HG02588 (cell line): ENCODE measurements at regions not wholly inside any gene's neighbourhood (a gene's known extent, or its start where the extent isn't known, plus 50 kb on each side); places are given as distances from the start of the nearest gene placed in this dataset.

ENCODE experiments used
- ATAC-seq: cut with Tn5 transposase; IDR thresholded peaks from one replicate; pipeline ENCODE4 v1.9.1; 2021; ENCODE audit warnings: mild to moderate bottlenecking, moderate library complexity; ENCODE audit not compliant: unreplicated experiment

- no peak for ATAC-seq
These were observed 53.8 kb upstream of the VCX start for GRCh38 chrX:7789200-7789599.

GRCh38 chrX:7788334-7788733 is 54.6 kb upstream of the VCX start:
- no peak for ATAC-seq

- no peak for ATAC-seq
These were observed 55.3 kb upstream of the VCX start for GRCh38 chrX:7787714-7788113.

GRCh38 chrX:7784580-7784979 is 58.4 kb upstream of the VCX start:
- no peak for ATAC-seq

- ATAC-seq: no peak
These were observed 63.3 kb upstream of the VCX start for GRCh38 chrX:7779644-7780043.

- ATAC-seq: no peak
These were observed 67.0 kb upstream of the VCX start for GRCh38 chrX:7775987-7776386.

- no peak for ATAC-seq
These were observed 71.1 kb upstream of the VCX start for GRCh38 chrX:7771788-7772438.

GRCh38 chrX:7759830-7760229 is 83.1 kb upstream of the VCX start:
- ATAC-seq: no peak

GRCh38 chrX:7746856-7747255 is 96.1 kb upstream of the VCX start:
- no peak for ATAC-seq

GRCh38 chrX:7730071-7730470 is 112.9 kb upstream of the VCX start:
- no peak for ATAC-seq

- ATAC-seq: no peak
These were observed 122.5 kb upstream of the VCX start for GRCh38 chrX:7720519-7720918.

GRCh38 chrX:7714351-7714750 is 128.6 kb upstream of the VCX start:
- ATAC-seq: no peak

GRCh38 chrX:7711167-7711566 is 131.8 kb upstream of the VCX start:
- ATAC-seq: no peak

GRCh38 chrX:7709845-7710244 is 133.1 kb upstream of the VCX start:
- ATAC-seq: no peak

- no peak for ATAC-seq
These were observed 136.9 kb upstream of the VCX start for GRCh38 chrX:7706032-7706431.

GRCh38 chrX:7704205-7704604 is 138.8 kb upstream of the VCX start:
- no peak for ATAC-seq

- ATAC-seq: no peak
These were observed 144.7 kb upstream of the VCX start for GRCh38 chrX:7698248-7698647.

GRCh38 chrX:7690842-7691241 is 152.1 kb upstream of the VCX start:
- no peak for ATAC-seq

GRCh38 chrX:7689791-7690412 is 153.1 kb upstream of the VCX start:
- ATAC-seq: no peak

GRCh38 chrX:7680181-7680580 is 162.8 kb upstream of the VCX start:
- no peak for ATAC-seq

GRCh38 chrX:7654316-7654715 is 188.7 kb upstream of the VCX start:
- ATAC-seq: no peak

- ATAC-seq: no peak
These were observed 195.1 kb upstream of the VCX start for GRCh38 chrX:7647831-7648230.

- ATAC-seq: no peak
These were observed 201.8 kb upstream of the VCX start for GRCh38 chrX:7641141-7641540.
